Parathyroid adenoma (tissue), 2 donors: ENCODE measurements at regions not wholly inside any gene's neighbourhood (a gene's known extent, or its start where the extent isn't known, plus 50 kb on each side); places are given as distances from the start of the nearest gene placed in this dataset.

Source experiments
- H2AFZ ChIP-seq: fragments of 300-600 bp; sonication (generic); one replicate; pipeline ENCODE4 v1.7.0; 2017; ENCODE audit warnings: antibody characterized with exemption, mild to moderate bottlenecking
- H3K27ac ChIP-seq: fragments of 300-600 bp; sonication (generic); one replicate; pipeline ENCODE4 v1.7.0; 2017
- H3K27me3 ChIP-seq: fragments of 300-600 bp; sonication (generic); one replicate; pipeline ENCODE4 v1.7.0; 2017; ENCODE audit warnings: low read length; ENCODE audit not compliant: control insufficient read depth, insufficient read depth
- H3K36me3 ChIP-seq: fragments of 300-600 bp; sonication (generic); one replicate; pipeline ENCODE4 v1.7.0; 2017; ENCODE audit warnings: low read length; ENCODE audit not compliant: control insufficient read depth, insufficient read depth
- H3K4me1 ChIP-seq: fragments of 300-600 bp; sonication (generic); one replicate; pipeline ENCODE4 v1.7.0; 2017; ENCODE audit warnings: control low read depth
- H3K4me2 ChIP-seq: fragments of 300-600 bp; sonication (generic); one replicate; pipeline ENCODE4 v1.7.0; 2017; ENCODE audit warnings: low read length
- H3K4me3 ChIP-seq: fragments of 300-600 bp; sonication (generic); one replicate; pipeline ENCODE4 v1.7.0; 2017; ENCODE audit warnings: low read depth, low read length
- H3K79me2 ChIP-seq: fragments of 300-600 bp; sonication (generic); one replicate; pipeline ENCODE4 v1.7.0; 2017; ENCODE audit warnings: control low read depth
- H3K9ac ChIP-seq: fragments of 300-600 bp; sonication (generic); one replicate; pipeline ENCODE4 v1.7.0; 2017; ENCODE audit warnings: mild to moderate bottlenecking
- H3K9me3 ChIP-seq: fragments of 300-600 bp; sonication (generic); one replicate; pipeline ENCODE4 v1.7.0; 2017; ENCODE audit warnings: low read length; ENCODE audit not compliant: control insufficient read depth
- CTCF ChIP-seq: fragments of 300-600 bp; sonication (generic); IDR thresholded peaks from one replicate; pipeline ENCODE4 v1.7.0; 2017; ENCODE audit warnings: antibody characterized with exemption, mild to moderate bottlenecking
- donor health status: primary hyperparathyroidism.

GRCh38 chrX:42951747-42952146 lies 173.8 kb upstream of the PPP1R2C start:
- H3K4me2 ChIP-seq: no peak overlapping the region
- no peak overlapping the region for H3K9ac ChIP-seq
- H3K27me3 ChIP-seq: no peaks in the 10 kb centered on the region
- TF ChIP-seq CTCF: no peak
- H3K36me3 ChIP-seq: no peaks in the 10 kb centered on the region
- no peak overlapping the region for H3K27ac ChIP-seq
- no peak overlapping the region for H3K4me3 ChIP-seq
- H3K4me1 ChIP-seq: no peaks in the 10 kb centered on the region
- H3K79me2 ChIP-seq: no peaks in the 10 kb centered on the region
- no peak overlapping the region for H2AFZ ChIP-seq
- H3K9me3 ChIP-seq: no peaks in the 10 kb centered on the region

- TF ChIP-seq CTCF: no peak
- no peaks in the 10 kb centered on the region for H3K9me3 ChIP-seq
These were observed 174.7 kb upstream of the PPP1R2C start for GRCh38 chrX:42952621-42953020.

GRCh38 chrX:42954880-42955279 lies 176.9 kb upstream of the PPP1R2C start:
- Histone ChIP-seq H2AFZ (no peak overlapping the region), H3K79me2 (no peaks in the 10 kb centered on the region), H3K36me3 (no peaks in the 10 kb centered on the region), H3K9ac (no peak overlapping the region), H3K4me3 (no peak overlapping the region), H3K27ac (no peak overlapping the region), H3K4me2 (no peak overlapping the region), H3K4me1 (no peaks in the 10 kb centered on the region), H3K9me3 (no peaks in the 10 kb centered on the region), H3K27me3 (no peaks in the 10 kb centered on the region)
- TF ChIP-seq CTCF: no peak

More at GRCh38 chrX:42952621-42953020, 174.7 kb upstream of the PPP1R2C start:
- H2AFZ ChIP-seq: no peak overlapping the region
- H3K4me3 ChIP-seq: no peak overlapping the region
- no peaks in the 10 kb centered on the region for H3K4me1 ChIP-seq
- H3K79me2 ChIP-seq: no peaks in the 10 kb centered on the region
- H3K4me2 ChIP-seq: no peak overlapping the region
- H3K27me3 ChIP-seq: no peaks in the 10 kb centered on the region
- H3K27ac ChIP-seq: no peak overlapping the region
- H3K36me3 ChIP-seq: no peaks in the 10 kb centered on the region
- no peak overlapping the region for H3K9ac ChIP-seq

- H3K9ac ChIP-seq: no peak overlapping the region
- no peaks in the 10 kb centered on the region for H3K79me2 ChIP-seq
- H3K27me3 ChIP-seq: no peaks in the 10 kb centered on the region
- H3K9me3 ChIP-seq: no peaks in the 10 kb centered on the region
- no peak overlapping the region for H3K27ac ChIP-seq
- no peaks in the 10 kb centered on the region for H3K36me3 ChIP-seq
- H3K4me3 ChIP-seq: no peak overlapping the region
- no peak for TF ChIP-seq CTCF
- H3K4me2 ChIP-seq: no peak overlapping the region
- no peaks in the 10 kb centered on the region for H3K4me1 ChIP-seq
- no peak overlapping the region for H2AFZ ChIP-seq
These were observed 177.4 kb upstream of the PPP1R2C start for GRCh38 chrX:42955349-42955748.

- Histone ChIP-seq H3K27me3 (no peaks in the 10 kb centered on the region), H3K4me2 (no peak overlapping the region), H3K4me3 (no peak overlapping the region), H3K9ac (no peak overlapping the region), H3K4me1 (no peaks in the 10 kb centered on the region), H3K27ac (no peak overlapping the region), H3K79me2 (no peaks in the 10 kb centered on the region), H2AFZ (no peak overlapping the region), H3K36me3 (no peaks in the 10 kb centered on the region), H3K9me3 (no peaks in the 10 kb centered on the region)
- no peak for TF ChIP-seq CTCF
These were observed 189.8 kb upstream of the PPP1R2C start for GRCh38 chrX:42967681-42968300.
